ENCODE measurements at regions not wholly inside any gene's neighbourhood (a gene's known extent, or its start where the extent isn't known, plus 50 kb on each side); places are given as distances from the start of the nearest gene placed in this dataset.

- no peak for TF ChIP-seq EP300 (IDR thresholded peaks at IDR 0.05; ENCODE audit: borderline replicate concordance)
- no peak for TF ChIP-seq YY1 (IDR thresholded peaks at IDR 0.05; ENCODE audit: low read depth)
- no peak for TF ChIP-seq REST (IDR thresholded peaks at IDR 0.05; ENCODE audit: low read depth)
- TF ChIP-seq CEBPB (IDR thresholded peaks at IDR 0.05): no peak
- no peak for TF ChIP-seq TAF1 (IDR thresholded peaks at IDR 0.05; ENCODE audit: low read depth)
These were observed 62.8 kb upstream of the PCDH9 start for GRCh38 chr13:67292886-67293285.
